ENCODE measurements at regions not wholly inside any gene's neighbourhood (a gene's known extent, or its start where the extent isn't known, plus 50 kb on each side); places are given as distances from the start of the nearest gene placed in this dataset.
"Not testable (repeated sequence)": the region's sequence is repeated elsewhere in the genome, so short reads cannot be mapped to it uniquely, and the experiment has no call there.

GRCh38 chr2:186130748-186131641 is 355.1 kb upstream of the ZC3H15 start:
- intact Hi-C loops (cut with micrococcal nuclease): no loop called here
- ATAC-seq (no peak), DNase-seq (no peak)

GRCh38 chr2:186135686-186136085 is 350.4 kb upstream of the ZC3H15 start:
- DNase-seq: no peak
- ATAC-seq: no peak
- intact Hi-C loops (cut with micrococcal nuclease): no loop called here

DNA sequence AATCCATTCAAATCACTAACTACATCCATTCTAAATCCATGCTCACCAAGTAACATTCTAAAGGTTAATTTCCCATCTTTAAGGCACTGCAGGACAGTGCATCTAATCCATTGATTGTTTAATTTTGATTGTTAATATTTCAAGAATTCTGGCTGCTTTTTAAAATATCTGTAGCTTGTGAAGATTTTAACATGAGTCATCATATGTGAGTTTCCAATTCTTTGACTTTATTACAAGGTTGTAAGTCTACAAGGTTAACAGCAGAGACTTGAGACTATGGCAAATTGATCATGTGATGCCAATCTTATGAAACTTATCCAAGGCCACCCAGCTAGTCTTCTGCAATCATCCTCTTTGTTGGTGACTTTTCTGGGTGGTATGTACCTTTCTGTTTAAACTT is 349.2 kb upstream of the ZC3H15 start:
- DNase-seq (no peak), ATAC-seq (no peak)
- intact Hi-C loops (cut with micrococcal nuclease): no loop called here

DNA sequence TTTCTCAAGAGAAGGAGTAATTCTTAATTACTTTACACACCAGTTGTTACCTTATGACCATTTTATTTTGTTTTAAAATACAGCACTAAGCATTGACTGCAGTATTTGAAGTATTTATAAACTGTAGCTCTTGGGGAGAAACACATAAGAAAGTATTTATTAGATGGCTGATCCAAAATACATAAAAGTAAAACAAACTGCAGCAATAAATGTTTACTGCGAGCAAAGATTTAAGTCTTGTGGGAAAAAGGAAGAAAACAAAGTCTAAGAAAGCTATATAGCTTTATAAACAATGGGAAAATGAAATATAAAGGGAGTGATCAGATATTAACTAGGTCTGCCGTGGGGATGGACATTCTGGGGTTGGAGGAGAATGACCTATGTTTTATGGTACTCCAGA is 347.2 kb upstream of the ZC3H15 start:
- DNase-seq (no peak), ATAC-seq (no peak)
- intact Hi-C loops (cut with micrococcal nuclease): no loop called here

DNA sequence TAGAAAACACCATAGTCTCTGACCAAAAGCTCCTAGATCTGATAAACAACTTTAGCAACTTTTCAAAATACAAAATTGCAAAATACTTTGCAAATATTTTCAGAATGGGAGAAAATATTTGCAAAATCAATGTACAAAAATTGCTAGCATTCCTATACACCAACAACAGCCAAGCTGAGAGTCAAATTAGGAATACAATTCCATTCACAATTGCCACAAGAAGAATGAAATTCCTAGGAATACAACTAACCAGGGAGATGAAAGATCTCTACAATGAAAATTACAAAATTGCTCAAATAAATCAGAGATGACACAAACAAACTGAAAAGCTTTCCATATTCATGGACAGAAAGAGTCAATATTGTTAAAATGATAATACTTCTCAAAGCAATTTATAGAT is 327.0 kb upstream of the ZC3H15 start:
- intact Hi-C loops (cut with micrococcal nuclease): no loop called here
- ATAC-seq: no peak

GRCh38 chr2:186164325-186164724 is 321.7 kb upstream of the ZC3H15 start:
- ATAC-seq: no peak
- DNase-seq: no peak
- intact Hi-C loops (cut with micrococcal nuclease): no loop called here

More for the DNA sequence above, 327.0 kb upstream of the ZC3H15 start:
- no peak for DNase-seq

GRCh38 chr2:186170693-186171092 is 315.4 kb upstream of the ZC3H15 start:
- ATAC-seq (no peak), DNase-seq (no peak)
- intact Hi-C loops (cut with micrococcal nuclease): no loop called here

DNA sequence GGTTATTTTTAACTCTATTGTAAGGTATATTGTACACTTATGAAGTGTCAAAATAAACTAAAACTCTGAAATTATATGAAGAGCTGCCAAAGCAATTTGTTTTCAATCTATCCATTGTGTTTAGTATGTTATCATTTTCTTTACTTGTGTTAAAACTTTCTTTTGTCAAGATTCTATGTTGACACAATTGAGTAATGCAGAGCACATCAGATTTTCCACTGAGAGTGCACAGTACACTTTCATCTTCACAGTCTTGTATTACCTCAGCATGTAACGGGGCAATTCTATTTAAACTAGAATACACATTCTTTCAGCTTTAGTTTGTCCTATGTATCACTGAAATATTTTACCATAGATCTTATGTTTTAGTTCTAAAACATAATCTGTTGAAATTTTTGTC is 304.4 kb upstream of the ZC3H15 start:
- intact Hi-C loops (cut with micrococcal nuclease): no loop called here
- DNase-seq: no peak
- no peak for ATAC-seq

DNA sequence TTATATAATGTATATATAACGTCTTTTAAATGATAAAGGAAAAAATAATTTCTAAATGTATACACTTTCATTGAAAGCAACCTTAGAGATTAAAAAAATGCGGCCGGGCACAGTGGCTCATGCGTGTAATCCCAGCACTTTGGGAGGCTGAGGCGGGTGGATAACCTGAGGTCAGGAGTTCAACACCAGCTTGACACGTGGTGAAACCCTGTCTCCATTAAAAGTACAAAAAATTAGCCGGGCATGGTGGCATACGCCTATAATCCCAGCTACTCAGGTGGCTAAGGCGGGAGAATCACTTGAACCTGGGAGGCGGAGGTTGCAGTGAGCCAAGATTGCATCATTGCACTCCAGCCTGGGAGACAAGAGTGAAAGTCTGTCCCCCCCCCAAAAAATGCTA is 303.7 kb upstream of the ZC3H15 start:
- ATAC-seq; intact Hi-C loops (cut with micrococcal nuclease); DNase-seq: not testable (repeated sequence)

- ATAC-seq (no peak), DNase-seq (no peak)
- intact Hi-C loops (cut with micrococcal nuclease): no loop called here
Observed at GRCh38 chr2:186183406-186183805, 302.7 kb upstream of the ZC3H15 start.

DNA sequence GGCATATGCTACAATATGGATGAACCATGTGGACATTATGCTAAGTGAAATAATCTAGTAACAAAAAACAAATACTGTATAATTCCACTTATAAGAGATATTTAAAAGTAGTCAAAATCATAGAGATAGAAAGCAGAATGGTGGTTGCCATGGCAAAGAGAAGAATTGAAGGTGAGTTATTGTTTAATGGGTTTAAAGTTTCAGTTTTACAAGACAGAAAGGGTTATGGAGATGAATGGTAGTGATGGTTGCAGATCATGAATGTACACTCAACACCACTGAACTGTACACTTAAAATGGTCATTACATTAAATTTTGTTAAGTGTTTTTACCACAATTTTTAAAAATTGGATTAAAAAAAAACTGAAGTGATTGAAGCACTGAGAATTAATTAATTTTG is 298.2 kb upstream of the ZC3H15 start:
- no peak for ATAC-seq
- no peak for DNase-seq
- intact Hi-C loops (cut with micrococcal nuclease): no loop called here

DNA sequence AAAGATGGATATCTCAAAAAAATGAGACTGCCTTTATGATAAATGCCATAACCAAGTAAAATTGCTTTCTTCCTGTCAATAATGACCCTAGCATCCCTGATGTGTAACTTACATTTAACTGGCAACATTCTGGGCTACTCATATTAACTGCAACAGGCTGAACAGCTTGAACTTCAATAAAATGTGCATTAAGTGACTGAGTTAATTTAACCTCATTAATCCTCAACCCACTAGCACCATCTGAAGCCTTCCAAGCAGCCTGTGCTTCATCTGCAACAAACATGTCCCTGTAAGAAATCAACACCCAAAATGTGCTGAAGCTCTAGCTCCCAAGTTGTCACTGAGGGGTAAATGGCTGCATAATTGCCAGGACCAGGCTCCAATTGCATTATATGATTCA is 296.2 kb upstream of the ZC3H15 start:
- ATAC-seq: no peak
- no peak for DNase-seq
- intact Hi-C loops (cut with micrococcal nuclease): no loop called here

- intact Hi-C loops (cut with micrococcal nuclease): no loop called here
- DNase-seq: no peak
- ATAC-seq: no peak
Observed at GRCh38 chr2:186195696-186196095, 290.4 kb upstream of the ZC3H15 start.

DNA sequence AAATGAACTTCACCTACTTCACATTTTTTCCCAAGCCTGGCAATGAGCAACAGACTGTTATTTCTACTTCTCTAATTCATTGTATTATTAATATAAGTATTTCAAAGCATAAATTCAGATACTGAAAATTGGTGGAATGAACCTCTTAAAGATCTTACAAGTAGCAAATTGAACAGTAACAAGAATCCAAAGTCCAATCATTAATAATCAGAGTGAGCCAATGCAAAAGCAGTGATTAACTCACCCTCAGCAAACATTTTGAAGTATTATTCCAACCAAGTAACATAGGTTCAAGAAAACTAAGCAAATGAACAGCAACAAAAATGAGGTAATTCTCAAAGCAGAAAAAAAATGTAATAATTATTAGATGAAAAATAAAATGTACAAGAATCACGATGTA is 288.1 kb upstream of the ZC3H15 start:
- no peak for DNase-seq
- ATAC-seq: no peak
- intact Hi-C loops (cut with micrococcal nuclease): no loop called here

GRCh38 chr2:186199029-186199428 is 287.0 kb upstream of the ZC3H15 start:
- intact Hi-C loops (cut with micrococcal nuclease): no loop called here
- DNase-seq (no peak), ATAC-seq (no peak)

- intact Hi-C loops (cut with micrococcal nuclease): no loop called here
- DNase-seq: no peak
- ATAC-seq: no peak
Observed at GRCh38 chr2:186201371-186201770, 284.7 kb upstream of the ZC3H15 start.

DNA sequence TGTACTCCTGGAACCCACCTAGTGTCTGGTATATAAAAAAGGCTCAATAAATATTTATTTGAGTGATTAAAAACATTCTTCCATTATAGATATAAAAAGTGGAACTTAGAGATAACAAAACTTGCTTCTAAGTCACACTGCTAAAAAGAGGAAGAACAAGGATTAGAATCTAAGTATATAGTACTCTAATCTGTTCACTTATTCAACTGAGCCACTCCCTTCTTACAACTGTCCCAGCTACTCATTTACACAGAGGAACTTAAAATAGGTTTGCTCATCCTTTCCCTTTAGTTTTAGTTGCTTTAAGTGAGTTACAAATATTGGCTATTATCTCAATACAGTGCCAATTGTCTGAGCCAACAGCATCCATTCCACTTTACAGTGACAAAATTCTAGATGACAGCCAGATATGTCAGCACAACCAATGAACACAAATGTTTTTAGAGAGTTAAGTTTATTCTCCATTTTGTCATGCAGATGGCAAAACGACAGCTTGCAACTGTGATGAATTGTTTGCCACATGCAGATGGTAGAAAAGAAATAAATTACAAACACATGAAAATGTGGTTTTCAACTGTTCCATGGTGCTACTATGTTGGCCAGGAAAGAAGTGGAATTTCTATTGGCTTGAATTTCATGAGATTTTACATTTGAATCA is 280.7 kb upstream of the ZC3H15 start:
- DNase-seq: no peak
- ATAC-seq: no peak
- intact Hi-C loops (cut with micrococcal nuclease): no loop called here

DNA sequence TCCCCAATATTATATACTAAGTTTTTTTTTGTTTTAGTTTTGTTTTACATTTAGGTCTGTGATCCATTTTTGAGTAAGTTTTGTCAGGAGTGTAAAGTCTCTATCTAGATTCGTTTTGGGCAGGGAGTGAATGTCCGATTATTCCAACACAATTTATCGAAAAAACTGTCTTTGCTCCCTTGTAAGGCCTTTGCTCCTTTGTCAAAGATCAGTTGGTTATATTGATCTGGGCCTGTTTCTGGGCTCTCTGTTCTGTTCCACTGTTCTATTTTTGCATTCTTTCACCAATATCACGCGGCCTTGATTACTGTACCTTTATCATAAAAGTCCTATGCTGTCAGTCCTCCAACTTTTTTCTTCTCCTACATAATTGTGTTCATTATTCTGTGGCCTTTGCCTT is 276.5 kb upstream of the ZC3H15 start:
- intact Hi-C loops (cut with micrococcal nuclease): no loop called here
- no peak for DNase-seq
- no peak for ATAC-seq

GRCh38 chr2:186220409-186220808 is 265.7 kb upstream of the ZC3H15 start:
- intact Hi-C loops (cut with micrococcal nuclease): no loop called here
- ATAC-seq (no peak), DNase-seq (no peak)

DNA sequence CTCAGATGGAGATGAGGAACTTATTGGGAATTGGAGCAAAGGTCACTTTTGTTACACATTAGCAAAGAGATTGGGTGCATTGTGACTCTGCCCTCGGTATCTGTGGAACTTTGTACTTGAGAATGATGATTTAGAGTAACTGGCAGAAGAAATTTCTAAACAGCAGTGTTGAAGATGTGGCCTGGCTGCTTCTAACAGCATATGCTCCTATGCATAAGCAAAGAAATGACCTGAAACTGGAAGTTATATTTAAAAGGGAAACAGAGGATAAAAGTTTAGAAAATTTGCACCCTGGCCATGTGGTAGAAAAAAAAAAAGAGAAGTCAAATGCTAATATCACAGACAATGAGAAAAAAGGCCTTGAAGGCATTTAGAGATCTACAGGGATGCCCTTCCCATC is 256.8 kb upstream of the ZC3H15 start:
- intact Hi-C loops (cut with micrococcal nuclease): no loop called here
- DNase-seq (no peak), ATAC-seq (no peak)

- DNase-seq (no peak), ATAC-seq (no peak)
- intact Hi-C loops (cut with micrococcal nuclease): no loop called here
Observed at GRCh38 chr2:186241874-186242273, 244.2 kb upstream of the ZC3H15 start.
